Right lobe of liver (tissue), 4 donors: ENCODE measurements at regions not wholly inside any gene's neighbourhood (a gene's known extent, or its start where the extent isn't known, plus 50 kb on each side); places are given as distances from the start of the nearest gene placed in this dataset.

ENCODE experiments used
- POLR2A ChIP-seq: fragments of 450-650 bp; IDR thresholded peaks from one replicate; pipeline ENCODE4 v1.6.1; 2017; ENCODE audit warnings: antibody characterized with exemption, mild to moderate bottlenecking
- TF ChIP-seq, protein P1 (sequence below), 4 donors: fragments of 200-600 bp in 3 of 4; fragments of 450-650 bp in 1 of 4; IDR thresholded peaks; one replicate each; pipeline versions ENCODE4 v1.5.1 to v1.8.0; 2016 to 2022; ENCODE audit warnings: antibody characterized with exemption in 4 of 4, mild to moderate bottlenecking in 2 of 4
- donor health status: DM: no; HTN: no; CAD: no.
- donor health status: DM: no; HTN: no; CAD: no.
- donor health status: DM: no; HTN: yes; CAD: no.

DNA sequence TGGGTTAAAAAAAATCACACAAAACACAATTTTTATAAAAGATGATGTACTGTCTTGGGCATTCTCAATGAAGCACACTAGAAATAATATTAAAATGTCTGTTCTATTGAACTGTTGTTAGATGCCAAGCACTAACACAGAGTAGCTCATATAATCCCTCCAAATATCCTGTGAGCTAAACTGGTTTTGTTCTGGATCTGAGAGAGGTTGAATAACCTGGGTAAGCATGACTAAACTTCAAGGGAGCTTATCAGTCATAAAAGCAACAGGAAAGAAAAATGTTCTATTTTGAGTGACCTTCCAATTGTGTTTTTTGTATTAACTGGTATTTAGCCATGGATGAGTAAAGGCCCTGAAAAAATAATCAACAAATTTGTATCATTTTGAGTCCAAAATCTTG lies 175.3 kb downstream of the SMC2 start:
- TF ChIP-seq, protein P1, sequence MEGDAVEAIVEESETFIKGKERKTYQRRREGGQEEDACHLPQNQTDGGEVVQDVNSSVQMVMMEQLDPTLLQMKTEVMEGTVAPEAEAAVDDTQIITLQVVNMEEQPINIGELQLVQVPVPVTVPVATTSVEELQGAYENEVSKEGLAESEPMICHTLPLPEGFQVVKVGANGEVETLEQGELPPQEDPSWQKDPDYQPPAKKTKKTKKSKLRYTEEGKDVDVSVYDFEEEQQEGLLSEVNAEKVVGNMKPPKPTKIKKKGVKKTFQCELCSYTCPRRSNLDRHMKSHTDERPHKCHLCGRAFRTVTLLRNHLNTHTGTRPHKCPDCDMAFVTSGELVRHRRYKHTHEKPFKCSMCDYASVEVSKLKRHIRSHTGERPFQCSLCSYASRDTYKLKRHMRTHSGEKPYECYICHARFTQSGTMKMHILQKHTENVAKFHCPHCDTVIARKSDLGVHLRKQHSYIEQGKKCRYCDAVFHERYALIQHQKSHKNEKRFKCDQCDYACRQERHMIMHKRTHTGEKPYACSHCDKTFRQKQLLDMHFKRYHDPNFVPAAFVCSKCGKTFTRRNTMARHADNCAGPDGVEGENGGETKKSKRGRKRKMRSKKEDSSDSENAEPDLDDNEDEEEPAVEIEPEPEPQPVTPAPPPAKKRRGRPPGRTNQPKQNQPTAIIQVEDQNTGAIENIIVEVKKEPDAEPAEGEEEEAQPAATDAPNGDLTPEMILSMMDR (IDR thresholded peaks at IDR 0.05), result no peak
- no peak for TF ChIP-seq POLR2A
